HG03575 (cell line): ENCODE measurements at regions not wholly inside any gene's neighbourhood (a gene's known extent, or its start where the extent isn't known, plus 50 kb on each side); places are given as distances from the start of the nearest gene placed in this dataset.

Experiments used
- ATAC-seq: cut with Tn5 transposase; IDR thresholded peaks from one replicate; pipeline ENCODE4 v1.9.1; 2021; ENCODE audit not compliant: unreplicated experiment, insufficient number of reproducible peaks, low FRiP score; ENCODE audit errors: extremely low read depth

- ATAC-seq, result no peak
Observed at GRCh38 chr21:31480228-31480627, 136.2 kb upstream of the TIAM1 start.

- ATAC-seq, result no peak
Observed at GRCh38 chr21:31479714-31480113, 135.7 kb upstream of the TIAM1 start.

GRCh38 chr21:31479222-31479621 is 135.2 kb upstream of the TIAM1 start:
- ATAC-seq, result no peak

- no peak for ATAC-seq
Observed at GRCh38 chr21:31476263-31477022, 132.4 kb upstream of the TIAM1 start.

GRCh38 chr21:31475223-31475622 is 131.2 kb upstream of the TIAM1 start:
- ATAC-seq, result no peak

GRCh38 chr21:31473685-31474345 is 129.8 kb upstream of the TIAM1 start:
- no peak for ATAC-seq

GRCh38 chr21:31471865-31472264 is 127.8 kb upstream of the TIAM1 start:
- ATAC-seq, result no peak

GRCh38 chr21:31470896-31471694 is 127.0 kb upstream of the TIAM1 start:
- ATAC-seq, result no peak

- no peak for ATAC-seq
Observed at GRCh38 chr21:31460980-31461379, 116.9 kb upstream of the TIAM1 start.

- no peak for ATAC-seq
Observed at GRCh38 chr21:31459457-31459856, 115.4 kb upstream of the TIAM1 start.

GRCh38 chr21:31457675-31458074 is 113.6 kb upstream of the TIAM1 start:
- no peak for ATAC-seq

GRCh38 chr21:31456201-31456600 is 112.1 kb upstream of the TIAM1 start:
- ATAC-seq, result no peak

- no peak for ATAC-seq
Observed at GRCh38 chr21:31455506-31455905, 111.4 kb upstream of the TIAM1 start.

- no peak for ATAC-seq
Observed at GRCh38 chr21:31450980-31451379, 106.9 kb upstream of the TIAM1 start.

- no peak for ATAC-seq
Observed at GRCh38 chr21:31449921-31450535, 106.0 kb upstream of the TIAM1 start.

- ATAC-seq, result no peak
Observed at GRCh38 chr21:31448496-31448895, 104.4 kb upstream of the TIAM1 start.

- no peak for ATAC-seq
Observed at GRCh38 chr21:31447505-31447904, 103.4 kb upstream of the TIAM1 start.

- no peak for ATAC-seq
Observed at GRCh38 chr21:31446226-31446855, 102.3 kb upstream of the TIAM1 start.

GRCh38 chr21:31445137-31445536 is 101.1 kb upstream of the TIAM1 start:
- no peak for ATAC-seq
